ENCODE measurements at regions not wholly inside any gene's neighbourhood (a gene's known extent, or its start where the extent isn't known, plus 50 kb on each side); places are given as distances from the start of the nearest gene placed in this dataset.

GRCh38 chr12:29032446-29032845, 116.6 kb upstream of the FAR2 start:
- WGBS, 3 donors = 73 to 82% (median 80%) methylated on average over 2 of the region's 2 CpGs

DNA sequence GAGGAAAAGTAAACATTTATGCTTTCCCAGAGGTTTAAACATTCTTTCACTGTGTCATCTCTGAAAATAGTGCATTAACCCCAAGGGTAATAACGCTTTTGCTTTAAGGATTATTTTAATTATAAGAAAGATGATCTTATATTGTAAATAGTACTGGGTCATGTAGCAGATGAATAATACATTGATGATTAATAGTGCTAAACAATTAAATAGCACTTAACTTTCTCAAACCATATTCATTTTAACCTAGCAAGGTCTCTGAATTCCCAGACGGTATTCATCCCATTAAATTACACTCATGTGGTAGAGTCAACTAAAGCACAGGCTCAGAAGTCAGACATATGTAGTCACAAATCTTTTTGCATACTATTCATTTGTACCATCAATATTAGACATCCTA, 115.6 kb upstream of the FAR2 start:
- DNase-seq = no peak
- H3K9me3 ChIP-seq = no peaks in the 10 kb centered on the region
- ATAC-seq = no peak
- no peak overlapping the region for H3K27ac ChIP-seq
- intact Hi-C loops (cut with DNase I) = no loop called here
- WGBS, 3 donors = 80 to 84% (median 80%) methylated on average over 2 of the region's 2 CpGs
- no peak overlapping the region for H3K4me3 ChIP-seq
- H3K4me1 ChIP-seq = no peaks in the 10 kb centered on the region
- peaks cover 0 to 2% (median 0%) of the 10 kb centered on the region in 3 donors for H3K27me3 ChIP-seq (ENCODE audit: insufficient read depth in 3 of 3, low read length in 2 of 3)
- TF ChIP-seq, protein P1, sequence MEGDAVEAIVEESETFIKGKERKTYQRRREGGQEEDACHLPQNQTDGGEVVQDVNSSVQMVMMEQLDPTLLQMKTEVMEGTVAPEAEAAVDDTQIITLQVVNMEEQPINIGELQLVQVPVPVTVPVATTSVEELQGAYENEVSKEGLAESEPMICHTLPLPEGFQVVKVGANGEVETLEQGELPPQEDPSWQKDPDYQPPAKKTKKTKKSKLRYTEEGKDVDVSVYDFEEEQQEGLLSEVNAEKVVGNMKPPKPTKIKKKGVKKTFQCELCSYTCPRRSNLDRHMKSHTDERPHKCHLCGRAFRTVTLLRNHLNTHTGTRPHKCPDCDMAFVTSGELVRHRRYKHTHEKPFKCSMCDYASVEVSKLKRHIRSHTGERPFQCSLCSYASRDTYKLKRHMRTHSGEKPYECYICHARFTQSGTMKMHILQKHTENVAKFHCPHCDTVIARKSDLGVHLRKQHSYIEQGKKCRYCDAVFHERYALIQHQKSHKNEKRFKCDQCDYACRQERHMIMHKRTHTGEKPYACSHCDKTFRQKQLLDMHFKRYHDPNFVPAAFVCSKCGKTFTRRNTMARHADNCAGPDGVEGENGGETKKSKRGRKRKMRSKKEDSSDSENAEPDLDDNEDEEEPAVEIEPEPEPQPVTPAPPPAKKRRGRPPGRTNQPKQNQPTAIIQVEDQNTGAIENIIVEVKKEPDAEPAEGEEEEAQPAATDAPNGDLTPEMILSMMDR (IDR thresholded peaks at IDR 0.05) = no peak
- H3K36me3 ChIP-seq (ENCODE audit: insufficient read depth in 1 of 2, low read depth in 1 of 2) = no peaks in the 10 kb centered on the region

More at GRCh38 chr12:29032446-29032845, 116.6 kb upstream of the FAR2 start:
- Histone ChIP-seq H3K27ac (no peak overlapping the region), H3K36me3 (ENCODE audit: insufficient read depth in 1 of 2, low read depth in 1 of 2) (no peaks in the 10 kb centered on the region), H3K27me3 (ENCODE audit: insufficient read depth in 3 of 3, low read length in 2 of 3) (peaks cover 0 to 2% (median 0%) of the 10 kb centered on the region in 3 donors), H3K4me3 (no peak overlapping the region), H3K4me1 (no peaks in the 10 kb centered on the region), H3K9me3 (no peaks in the 10 kb centered on the region)
- TF ChIP-seq, protein P1 (IDR thresholded peaks at IDR 0.05) = no peak
- DNase-seq = no peak
- no peak for ATAC-seq
- intact Hi-C loops (cut with DNase I) = no loop called here

GRCh38 chr12:29035112-29035511, 114.0 kb upstream of the FAR2 start:
- Histone ChIP-seq H3K27ac (no peak overlapping the region), H3K9me3 (no peaks in the 10 kb centered on the region), H3K36me3 (ENCODE audit: insufficient read depth in 1 of 2, low read depth in 1 of 2) (no peaks in the 10 kb centered on the region), H3K27me3 (ENCODE audit: insufficient read depth in 3 of 3, low read length in 2 of 3) (peaks cover 0 to 2% (median 0%) of the 10 kb centered on the region in 3 donors), H3K4me1 (no peaks in the 10 kb centered on the region), H3K4me3 (no peak overlapping the region)
- TF ChIP-seq, protein P1 (IDR thresholded peaks at IDR 0.05) = no peak
- intact Hi-C loops (cut with DNase I) = no loop called here
- ATAC-seq (no peak), DNase-seq (no peak)
- WGBS, 3 donors = 74 to 83% (median 81%) methylated on average over 1 of the region's 1 CpG

- Histone ChIP-seq H3K36me3 (ENCODE audit: insufficient read depth in 1 of 2, low read depth in 1 of 2) (no peaks in the 10 kb centered on the region), H3K4me3 (no peak overlapping the region), H3K27me3 (ENCODE audit: insufficient read depth in 3 of 3, low read length in 2 of 3) (no peaks in the 10 kb centered on the region), H3K9me3 (no peaks in the 10 kb centered on the region), H3K27ac (no peak overlapping the region), H3K4me1 (no peaks in the 10 kb centered on the region)
- 22 to 29% (median 24%) methylated on average over 3 of the region's 3 CpGs for WGBS, 3 donors
- TF ChIP-seq, protein P1 (IDR thresholded peaks at IDR 0.05) = no peak
- no peak for ATAC-seq
- no peak for DNase-seq
- intact Hi-C loops (cut with DNase I) = no loop called here
Measured at GRCh38 chr12:29039013-29039412, 110.1 kb upstream of the FAR2 start.

GRCh38 chr12:29041621-29042020, 107.5 kb upstream of the FAR2 start:
- no peak overlapping the region for H3K4me3 ChIP-seq
- H3K4me1 ChIP-seq = no peaks in the 10 kb centered on the region
- ATAC-seq (no peak), DNase-seq (no peak)
- H3K27me3 ChIP-seq (ENCODE audit: insufficient read depth in 3 of 3, low read length in 2 of 3) = no peaks in the 10 kb centered on the region
- H3K9me3 ChIP-seq = no peaks in the 10 kb centered on the region
- WGBS, 3 donors = 26 to 39% (median 34%) methylated on average over 4 of the region's 4 CpGs
- TF ChIP-seq, protein P1 (IDR thresholded peaks at IDR 0.05) = no peak
- no peak overlapping the region for H3K27ac ChIP-seq
- intact Hi-C loops (cut with DNase I) = no loop called here
- H3K36me3 ChIP-seq (ENCODE audit: insufficient read depth in 1 of 2, low read depth in 1 of 2) = no peaks in the 10 kb centered on the region
